Chondrocyte (in vitro differentiated cells): ENCODE measurements at regions not wholly inside any gene's neighbourhood (a gene's known extent, or its start where the extent isn't known, plus 50 kb on each side); places are given as distances from the start of the nearest gene placed in this dataset.

ENCODE experiments used
- DNase-seq: peaks from one replicate; pipeline ENCODE4 v3.0.0; 2021; ENCODE audit warnings: mixed read lengths, low spot score
- H3K27ac Mint-ChIP-seq: one replicate; pipeline ENCODE4 v1.8.0; 2021; ENCODE audit warnings: mild to moderate bottlenecking, moderate library complexity, mixed read lengths; ENCODE audit not compliant: unreplicated experiment
- H3K27me3 Mint-ChIP-seq: 2 replicates; pipeline ENCODE4 v1.8.0; 2021; ENCODE audit warnings: low read depth, mixed read lengths
- H3K36me3 Mint-ChIP-seq: 2 replicates; pipeline ENCODE4 v1.8.0; 2021; ENCODE audit warnings: low read depth, mixed read lengths
- H3K4me1 Mint-ChIP-seq: 2 replicates; pipeline ENCODE4 v1.8.0; 2021; ENCODE audit warnings: low read depth, mild to moderate bottlenecking, mixed read lengths
- H3K4me3 Mint-ChIP-seq: one replicate; pipeline ENCODE4 v1.8.0; 2021; ENCODE audit warnings: mild to moderate bottlenecking, moderate library complexity, mixed read lengths; ENCODE audit not compliant: unreplicated experiment
- H3K9me3 Mint-ChIP-seq: 2 replicates; pipeline ENCODE4 v1.8.0; 2021; ENCODE audit warnings: low read depth, mixed read lengths
- TF ChIP-seq, protein P1 (sequence below): fragments of 200-600 bp; sonication (generic); IDR thresholded peaks from 2 replicates; pipeline ENCODE4 v1.5.0; 2021; ENCODE audit warnings: antibody characterized with exemption, mild to moderate bottlenecking, moderate library complexity

DNA sequence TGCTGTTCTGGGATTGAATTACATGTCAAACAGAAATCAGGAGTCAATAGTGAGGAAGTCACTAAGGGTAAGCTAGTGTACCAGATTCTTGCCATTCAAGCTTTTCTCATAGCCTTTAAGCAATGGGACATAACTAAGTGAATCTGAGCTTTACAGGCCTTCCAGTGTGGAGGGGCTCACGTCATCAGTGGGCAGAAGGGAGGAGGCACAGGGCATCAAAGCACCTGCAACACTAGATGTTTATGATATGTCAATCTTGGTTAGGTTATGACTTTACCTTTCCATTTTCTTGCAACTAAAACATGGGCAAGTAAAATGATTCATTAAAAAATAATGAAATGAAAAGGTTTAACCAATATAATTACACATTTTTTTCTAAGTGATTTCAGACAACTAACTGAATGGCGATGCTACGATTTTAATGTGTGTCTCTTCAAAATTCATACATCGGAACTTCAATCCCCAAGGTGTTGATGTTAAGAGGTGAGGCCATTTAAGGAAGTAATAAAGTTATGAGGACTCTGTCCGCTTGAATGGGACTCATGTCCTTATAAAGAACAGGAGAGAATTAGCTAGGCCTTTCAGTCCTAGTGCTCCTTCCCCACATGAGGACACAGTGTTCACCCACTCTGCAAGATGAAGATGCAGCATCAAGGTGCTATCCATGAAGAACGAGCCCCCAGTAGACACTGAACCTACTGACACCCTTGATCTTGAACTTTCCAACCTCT is 1169.2 kb upstream of the NXPH2 start:
- Mint-ChIP-seq H3K27me3 (no peaks in the 10 kb centered on the region), H3K4me1 (no peaks in the 10 kb centered on the region), H3K27ac (no peak overlapping the region), H3K36me3 (no peaks in the 10 kb centered on the region), H3K4me3 (no peak overlapping the region), H3K9me3 (peaks cover 3% of the 10 kb centered on the region)
- TF ChIP-seq, protein P1, sequence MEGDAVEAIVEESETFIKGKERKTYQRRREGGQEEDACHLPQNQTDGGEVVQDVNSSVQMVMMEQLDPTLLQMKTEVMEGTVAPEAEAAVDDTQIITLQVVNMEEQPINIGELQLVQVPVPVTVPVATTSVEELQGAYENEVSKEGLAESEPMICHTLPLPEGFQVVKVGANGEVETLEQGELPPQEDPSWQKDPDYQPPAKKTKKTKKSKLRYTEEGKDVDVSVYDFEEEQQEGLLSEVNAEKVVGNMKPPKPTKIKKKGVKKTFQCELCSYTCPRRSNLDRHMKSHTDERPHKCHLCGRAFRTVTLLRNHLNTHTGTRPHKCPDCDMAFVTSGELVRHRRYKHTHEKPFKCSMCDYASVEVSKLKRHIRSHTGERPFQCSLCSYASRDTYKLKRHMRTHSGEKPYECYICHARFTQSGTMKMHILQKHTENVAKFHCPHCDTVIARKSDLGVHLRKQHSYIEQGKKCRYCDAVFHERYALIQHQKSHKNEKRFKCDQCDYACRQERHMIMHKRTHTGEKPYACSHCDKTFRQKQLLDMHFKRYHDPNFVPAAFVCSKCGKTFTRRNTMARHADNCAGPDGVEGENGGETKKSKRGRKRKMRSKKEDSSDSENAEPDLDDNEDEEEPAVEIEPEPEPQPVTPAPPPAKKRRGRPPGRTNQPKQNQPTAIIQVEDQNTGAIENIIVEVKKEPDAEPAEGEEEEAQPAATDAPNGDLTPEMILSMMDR, result no peak
- DNase-seq, result no peak

DNA sequence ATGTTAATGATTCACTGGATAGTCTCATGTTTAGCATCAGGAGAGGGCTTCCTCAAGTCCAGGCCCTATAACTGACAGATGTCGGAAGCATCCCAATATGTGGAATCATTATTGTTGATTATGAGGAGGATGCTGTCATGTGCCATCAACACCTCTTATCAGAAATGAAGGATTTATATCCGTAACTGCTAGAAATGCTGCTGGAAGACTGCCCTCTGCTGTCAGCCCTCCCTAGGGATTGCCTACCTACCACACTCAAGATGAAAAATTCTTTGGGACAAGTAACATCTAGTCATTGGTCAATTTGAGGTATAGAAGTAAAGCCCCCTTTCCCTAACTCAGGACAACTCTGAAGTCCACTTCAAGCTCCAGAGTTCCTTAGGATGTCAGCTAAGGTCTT is 1166.5 kb upstream of the NXPH2 start:
- TF ChIP-seq, protein P1, result no peak
- Mint-ChIP-seq H3K27ac (no peak overlapping the region), H3K27me3 (no peaks in the 10 kb centered on the region), H3K9me3 (peaks cover 6% of the 10 kb centered on the region), H3K36me3 (no peaks in the 10 kb centered on the region), H3K4me3 (no peak overlapping the region), H3K4me1 (no peaks in the 10 kb centered on the region)
- DNase-seq, result no peak

DNA sequence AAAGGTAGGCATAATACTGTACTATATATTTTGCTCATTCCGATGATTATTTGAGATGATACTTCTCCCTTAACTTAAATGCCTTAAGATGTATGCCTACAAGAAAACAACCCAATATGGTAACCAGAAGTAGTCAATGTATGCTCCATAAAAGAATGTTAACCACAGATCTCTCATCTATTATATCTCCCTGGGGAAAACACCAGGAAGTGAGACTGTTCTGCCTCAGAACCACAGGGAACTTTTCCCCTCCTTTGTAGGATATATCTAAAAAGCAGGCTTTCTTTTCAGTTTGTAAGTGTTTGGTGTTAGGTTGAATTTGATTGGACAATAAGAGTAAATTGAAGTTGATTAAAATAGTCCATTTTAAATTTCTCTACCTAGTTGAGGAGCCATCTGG is 1160.5 kb upstream of the NXPH2 start:
- H3K27me3 Mint-ChIP-seq, result no peaks in the 10 kb centered on the region
- no peak for DNase-seq
- H3K4me1 Mint-ChIP-seq, result no peaks in the 10 kb centered on the region
- TF ChIP-seq, protein P1, result no peak
- no peak overlapping the region for H3K27ac Mint-ChIP-seq
- H3K4me3 Mint-ChIP-seq, result no peak overlapping the region
- H3K9me3 Mint-ChIP-seq, result peaks cover 16% of the 10 kb centered on the region
- peaks cover 2% of the 10 kb centered on the region for H3K36me3 Mint-ChIP-seq

DNA sequence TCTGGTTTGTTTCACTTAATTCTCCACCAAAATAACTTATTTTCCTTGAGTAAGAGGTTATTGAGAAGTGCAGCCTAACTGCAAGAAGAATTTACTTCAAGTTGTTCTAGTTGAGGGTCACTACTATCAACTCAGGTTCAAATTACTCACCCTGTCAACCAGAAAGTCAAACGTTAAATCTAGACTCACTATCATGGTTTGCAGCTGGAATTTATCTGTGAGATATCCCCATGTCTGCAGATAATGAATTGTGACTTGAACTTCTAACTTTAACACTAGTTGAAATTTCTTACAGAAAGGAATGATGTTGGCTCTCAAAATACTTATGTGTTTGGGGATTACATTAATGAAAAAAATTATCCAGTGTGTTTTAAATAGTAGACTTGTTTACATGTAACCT is 1145.7 kb upstream of the NXPH2 start:
- no peak for DNase-seq
- TF ChIP-seq, protein P1, result no peak
- Mint-ChIP-seq H3K4me1 (no peaks in the 10 kb centered on the region), H3K9me3 (no peaks in the 10 kb centered on the region), H3K36me3 (no peaks in the 10 kb centered on the region), H3K27ac (no peak overlapping the region), H3K27me3 (peaks cover 4% of the 10 kb centered on the region), H3K4me3 (no peak overlapping the region)

DNA sequence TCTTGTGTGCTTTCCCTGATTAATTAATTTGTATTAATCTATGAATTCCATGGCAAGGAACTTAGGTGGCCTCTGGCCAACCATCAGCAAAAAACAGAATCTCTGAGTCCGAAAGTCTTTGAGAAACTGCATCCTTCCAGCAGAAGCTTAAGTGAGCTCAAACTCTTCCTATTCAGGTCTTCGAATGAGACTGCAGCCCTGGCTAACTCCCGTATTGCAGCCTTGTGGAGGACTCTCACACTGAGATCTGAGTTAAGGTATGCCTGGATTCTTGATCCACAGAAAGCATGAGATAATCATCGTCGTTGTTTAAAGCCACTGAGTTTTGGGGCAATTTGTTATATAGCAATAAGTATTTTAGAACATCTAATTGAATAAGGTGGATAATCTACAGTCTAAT is 1143.9 kb upstream of the NXPH2 start:
- no peak for DNase-seq
- Mint-ChIP-seq H3K4me1 (no peaks in the 10 kb centered on the region), H3K36me3 (no peaks in the 10 kb centered on the region), H3K4me3 (no peak overlapping the region), H3K9me3 (no peaks in the 10 kb centered on the region), H3K27ac (no peak overlapping the region), H3K27me3 (peaks cover 4% of the 10 kb centered on the region)
- TF ChIP-seq, protein P1, result no peak
